B cell (primary cell): ENCODE measurements at regions not wholly inside any gene's neighbourhood (a gene's known extent, or its start where the extent isn't known, plus 50 kb on each side); places are given as distances from the start of the nearest gene placed in this dataset.

ENCODE experiments used
- ATAC-seq: fragments of 200-7000 bp; cut with Tn5 transposase; one replicate; pipeline ENCODE4 v1.10.0; 2021; ENCODE audit warnings: low read depth, mild to moderate bottlenecking, moderate number of reproducible peaks, moderate library complexity
- CTCF ChIA-PET: fragments of 350-600 bp; sonication (Branson Sonifier 250); formaldehyde crosslinking; loops from one replicate; lab custom pipeline; 2021; ENCODE audit warnings: antibody characterized with exemption, inconsistent platforms; lab: Charles Lee
- POLR2A ChIA-PET: fragments of 350-600 bp; sonication (Branson Sonifier 250); formaldehyde crosslinking; loops from one replicate; lab custom pipeline; 2021; ENCODE audit warnings: antibody characterized with exemption; lab: Charles Lee
- DNase-seq: peaks from one replicate; pipeline ENCODE4 v3.0.0; 2013
- H2AFZ ChIP-seq: 2 replicates; pipeline ENCODE4 v1.6.1; 2012; ENCODE audit warnings: mild to moderate bottlenecking, low read depth, low read length; ENCODE audit not compliant: insufficient read depth, poor library complexity, severe bottlenecking
- H3K27ac ChIP-seq, 2 donors: 1 replicate in 1 of 2; 2 replicates in 1 of 2; pipeline ENCODE4 v1.5.1; 2012 to 2013; ENCODE audit warnings: low read length in 2 of 2, mild to moderate bottlenecking in 2 of 2, moderate library complexity in 1 of 2
- H3K27me3 ChIP-seq, 4 experiments: fragments of 200-600 bp in 1 of 4; sonication (generic) in 1 of 4; replicated peaks in 1 of 4; 1 replicate in 2 of 4; 2 replicates in 2 of 4; pipeline versions ENCODE4 v1.6.1 to v1.7.0; 2013 to 2016; ENCODE audit warnings: low read length in 3 of 4, mild to moderate bottlenecking in 2 of 4, mixed read lengths in 1 of 4, moderate library complexity in 1 of 4; ENCODE audit not compliant: insufficient read depth in 4 of 4, control insufficient read depth in 3 of 4; ENCODE audit errors: control extremely low read depth in 1 of 4
- H3K36me3 ChIP-seq, 2 experiments: replicated peaks in 1 of 2; 1 replicate in 1 of 2; 2 replicates in 1 of 2; pipeline versions ENCODE4 v1.6.1 to v1.7.1; 2013; ENCODE audit warnings: low read length in 1 of 2; ENCODE audit not compliant: insufficient read depth in 2 of 2, control insufficient read depth in 1 of 2; ENCODE audit errors: control extremely low read depth in 1 of 2, extremely low read depth in 1 of 2
- H3K4me1 ChIP-seq, 2 donors: fragments of 200-600 bp in 1 of 2; sonication (generic) in 1 of 2; 1 replicate in 1 of 2; 2 replicates in 1 of 2; pipeline versions ENCODE4 v1.5.1 to v1.6.1; 2013 to 2017; ENCODE audit warnings: low read length in 2 of 2; ENCODE audit not compliant: control insufficient read depth in 2 of 2, insufficient read depth in 2 of 2
- H3K4me2 ChIP-seq: replicated peaks from 2 replicates; pipeline ENCODE3; 2012; ENCODE audit warnings: mild to moderate bottlenecking, low read depth, low read length; ENCODE audit not compliant: poor library complexity, severe bottlenecking
- H3K4me3 ChIP-seq, 5 experiments: fragments of 200-600 bp in 1 of 5; sonication (generic) in 1 of 5; 1 replicate in 3 of 5; 2 replicates in 2 of 5; pipeline versions ENCODE4 v1.5.1 to v1.7.0; 2011 to 2016; ENCODE audit warnings: low read length in 4 of 5, mild to moderate bottlenecking in 4 of 5, low read depth in 2 of 5, control low read depth in 1 of 5, moderate library complexity in 1 of 5; ENCODE audit not compliant: insufficient read depth in 1 of 5; ENCODE audit errors: control extremely low read depth in 1 of 5, extremely low read depth in 1 of 5
- H3K79me2 ChIP-seq: fragments of 200-600 bp; sonication (generic); one replicate; pipeline ENCODE4 v1.6.0; 2016; ENCODE audit warnings: low read length; ENCODE audit not compliant: control insufficient read depth, insufficient read depth
- H3K9ac ChIP-seq: fragments of 200-600 bp; sonication (generic); 2 replicates; pipeline ENCODE4 v1.6.1; 2017; ENCODE audit warnings: mild to moderate bottlenecking, low read length, moderate library complexity
- H3K9me3 ChIP-seq, 3 donors: one replicate each; pipeline versions ENCODE4 v1.6.1 to v1.7.1; 2013; ENCODE audit warnings: low read length in 2 of 3; ENCODE audit not compliant: control insufficient read depth in 2 of 3, insufficient read depth in 1 of 3; ENCODE audit errors: control extremely low read depth in 1 of 3
- H4K20me1 ChIP-seq: 2 replicates; pipeline ENCODE4 v1.6.0; 2012; ENCODE audit warnings: mild to moderate bottlenecking, low read length; ENCODE audit not compliant: insufficient read depth, control insufficient read depth, poor library complexity, severe bottlenecking
- H3K27ac Mint-ChIP-seq: one replicate; pipeline ENCODE4 v1.8.0; 2021; ENCODE audit warnings: mixed read lengths
- H3K27me3 Mint-ChIP-seq: one replicate; pipeline ENCODE4 v1.8.0; 2021; ENCODE audit warnings: mixed read lengths
- H3K4me1 Mint-ChIP-seq: one replicate; pipeline ENCODE4 v1.8.0; 2021; ENCODE audit warnings: mixed read lengths
- H3K4me3 Mint-ChIP-seq: one replicate; pipeline ENCODE4 v1.8.0; 2021; ENCODE audit warnings: mixed read lengths
- H3K9me3 Mint-ChIP-seq: one replicate; pipeline ENCODE4 v1.8.0; 2022; ENCODE audit warnings: mixed read lengths; ENCODE audit not compliant: insufficient read depth
- EZH2 ChIP-seq: IDR thresholded peaks from 2 replicates; pipeline ENCODE4 v1.6.1; 2012; ENCODE audit warnings: borderline replicate concordance, low read depth, mild to moderate bottlenecking, moderate library complexity, low read length; ENCODE audit not compliant: insufficient read depth, poor library complexity, severe bottlenecking
- WGBS: methylation state at CpG from one replicate; pipeline ENCODE4 v1.1.5; 2013; ENCODE audit warnings: missing lambda C conversion rate; ENCODE audit not compliant: insufficient coverage; 5-methylcytosine and 5-hydroxymethylcytosine counted together
- intact Hi-C: fragments of 100-400 bp; cut with micrococcal nuclease; formaldehyde crosslinking; loops from one replicate; pipeline ENCODE4 v1.10.0; 2022
- TF ChIP-seq, protein P1 (sequence below): fragments of 200-600 bp; IDR thresholded peaks from one replicate; pipeline ENCODE4 v1.8.0; 2022; ENCODE audit warnings: antibody characterized with exemption, mild to moderate bottlenecking

DNA sequence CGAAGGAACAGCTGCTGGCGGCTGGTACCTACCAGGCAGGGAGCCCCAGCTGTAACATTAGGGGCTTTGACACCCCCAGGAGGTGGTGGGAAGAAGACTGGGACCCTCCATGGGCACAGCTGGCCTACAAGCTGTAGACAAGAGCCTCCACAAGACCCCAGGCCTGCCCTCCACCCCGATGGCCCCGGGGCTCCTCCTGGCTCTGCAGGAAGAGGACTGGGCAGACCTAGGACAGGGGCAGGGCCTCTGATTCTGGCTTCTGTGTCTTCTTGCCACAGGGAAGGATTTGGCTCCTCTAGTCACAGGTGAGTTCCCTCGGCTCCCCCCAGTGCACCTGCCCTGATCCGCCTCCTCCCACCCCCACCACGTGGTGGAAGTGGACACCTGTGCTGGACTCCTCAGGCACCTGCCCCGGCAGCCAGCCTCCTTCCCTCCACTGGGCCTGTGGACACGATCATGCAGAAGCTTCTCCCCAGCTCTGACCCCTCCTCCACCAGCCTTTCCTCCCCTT, 53.4 kb upstream of the ODC1 start:
- peaks cover 0 to 20% (median 0%) of the 10 kb centered on the region in 4 experiments for H3K27me3 ChIP-seq
- Mint-ChIP-seq H3K27ac (no peak overlapping the region), H3K9me3 (no peaks in the 10 kb centered on the region), H3K27me3 (peaks cover 31% of the 10 kb centered on the region), H3K4me3 (no peak overlapping the region), H3K4me1 (no peaks in the 10 kb centered on the region)
- no peak for TF ChIP-seq EZH2
- TF ChIP-seq, protein P1, sequence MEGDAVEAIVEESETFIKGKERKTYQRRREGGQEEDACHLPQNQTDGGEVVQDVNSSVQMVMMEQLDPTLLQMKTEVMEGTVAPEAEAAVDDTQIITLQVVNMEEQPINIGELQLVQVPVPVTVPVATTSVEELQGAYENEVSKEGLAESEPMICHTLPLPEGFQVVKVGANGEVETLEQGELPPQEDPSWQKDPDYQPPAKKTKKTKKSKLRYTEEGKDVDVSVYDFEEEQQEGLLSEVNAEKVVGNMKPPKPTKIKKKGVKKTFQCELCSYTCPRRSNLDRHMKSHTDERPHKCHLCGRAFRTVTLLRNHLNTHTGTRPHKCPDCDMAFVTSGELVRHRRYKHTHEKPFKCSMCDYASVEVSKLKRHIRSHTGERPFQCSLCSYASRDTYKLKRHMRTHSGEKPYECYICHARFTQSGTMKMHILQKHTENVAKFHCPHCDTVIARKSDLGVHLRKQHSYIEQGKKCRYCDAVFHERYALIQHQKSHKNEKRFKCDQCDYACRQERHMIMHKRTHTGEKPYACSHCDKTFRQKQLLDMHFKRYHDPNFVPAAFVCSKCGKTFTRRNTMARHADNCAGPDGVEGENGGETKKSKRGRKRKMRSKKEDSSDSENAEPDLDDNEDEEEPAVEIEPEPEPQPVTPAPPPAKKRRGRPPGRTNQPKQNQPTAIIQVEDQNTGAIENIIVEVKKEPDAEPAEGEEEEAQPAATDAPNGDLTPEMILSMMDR, result no peak
- no peak overlapping the region for H3K4me2 ChIP-seq
- intact Hi-C loops, result no loop called here
- no peaks in the 10 kb centered on the region for H3K36me3 ChIP-seq
- no peak overlapping the region for H3K4me3 ChIP-seq
- H3K27ac ChIP-seq, result no peak overlapping the region
- H3K9ac ChIP-seq, result no peak overlapping the region
- no peaks in the 10 kb centered on the region for H4K20me1 ChIP-seq
- DNase-seq (no peak), ATAC-seq (no peak)
- ChIA-PET CTCF (no interaction called here), POLR2A (no interaction called here)
- no peaks in the 10 kb centered on the region for H3K79me2 ChIP-seq
- no peaks in the 10 kb centered on the region for H3K4me1 ChIP-seq
- no peak overlapping the region for H2AFZ ChIP-seq
- H3K9me3 ChIP-seq, result no peaks in the 10 kb centered on the region
- 81% methylated on average over 9 of the region's 9 CpGs for WGBS

DNA sequence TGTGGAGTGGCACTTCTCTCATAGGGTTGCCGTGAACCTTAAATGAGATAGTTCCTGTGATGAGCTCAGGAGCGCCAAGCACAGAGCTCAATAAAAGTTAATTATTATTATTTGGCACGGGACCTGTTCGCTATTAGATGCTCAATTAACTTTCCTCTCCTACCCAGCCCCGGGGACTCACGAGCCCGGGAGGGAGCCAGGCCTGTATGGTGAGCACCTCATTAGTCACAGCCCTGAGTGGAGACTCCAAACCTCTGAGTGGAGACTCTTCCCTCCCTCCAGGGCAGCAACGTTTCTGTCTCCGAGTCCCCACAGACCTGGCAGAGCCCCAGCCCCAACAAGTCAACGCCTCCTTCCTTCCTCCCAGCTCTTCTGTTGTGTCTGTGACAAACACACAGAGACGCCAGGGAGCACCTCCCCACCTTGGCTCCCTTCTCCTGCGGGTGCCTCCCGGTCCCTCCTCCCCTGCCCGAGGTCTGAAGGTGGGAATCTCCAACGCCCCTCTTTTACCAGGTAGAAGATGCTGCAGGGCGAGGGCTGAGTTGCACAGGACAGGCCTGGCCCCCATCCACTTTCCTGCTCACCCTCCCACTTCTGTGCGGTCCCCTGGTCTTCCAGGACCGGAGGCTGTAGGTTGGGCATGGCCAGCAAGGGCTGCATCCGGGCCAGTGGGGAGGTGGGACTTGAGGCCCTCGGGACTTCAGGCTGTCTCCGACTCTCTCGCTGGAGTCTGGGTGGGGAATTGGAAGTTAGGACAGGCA, 52.7 kb upstream of the ODC1 start:
- Mint-ChIP-seq H3K9me3 (no peaks in the 10 kb centered on the region), H3K4me1 (no peaks in the 10 kb centered on the region), H3K27me3 (peaks cover 31% of the 10 kb centered on the region), H3K4me3 (no peak overlapping the region), H3K27ac (no peak overlapping the region)
- CTCF ChIA-PET, result no interaction called here
- intact Hi-C loops, result no loop called here
- Histone ChIP-seq H3K9ac (no peak overlapping the region), H3K9me3 (no peaks in the 10 kb centered on the region), H3K4me3 (no peak overlapping the region), H3K27ac (no peak overlapping the region), H3K27me3 (peaks cover 0 to 22% (median 0%) of the 10 kb centered on the region in 4 experiments), H3K79me2 (no peaks in the 10 kb centered on the region), H3K4me1 (no peaks in the 10 kb centered on the region), H4K20me1 (no peaks in the 10 kb centered on the region), H3K36me3 (no peaks in the 10 kb centered on the region), H2AFZ (no peak overlapping the region), H3K4me2 (no peak overlapping the region)
- POLR2A ChIA-PET, result no interaction called here
- ATAC-seq (no peak), DNase-seq (no peak)
- 66% methylated on average over 15 of the region's 22 CpGs for WGBS
- TF ChIP-seq, protein P1, result no peak
- TF ChIP-seq EZH2, result no peak
